Inferior parietal cortex (tissue), 1 donor: ENCODE measurements at regions not wholly inside any gene's neighbourhood (a gene's known extent, or its start where the extent isn't known, plus 50 kb on each side); places are given as distances from the start of the nearest gene placed in this dataset.
A peak's percentile ranks its signal among the peaks of the same experiment; 100 is the strongest.

ENCODE experiments used
- DNase-seq: peaks from one replicate; pipeline ENCODE4 v3.0.0-alpha.2; 2016; ENCODE audit errors: extremely low spot score

- no peak for DNase-seq
These were observed 58.6 kb upstream of the NYAP2 start for GRCh38 chr2:225340923-225341322.

- DNase-seq = no peak
These were observed 62.3 kb upstream of the NYAP2 start for GRCh38 chr2:225337183-225337582.

GRCh38 chr2:225334514-225334913 is 65.0 kb upstream of the NYAP2 start:
- DNase-seq = no peak

GRCh38 chr2:225328192-225328591 is 71.3 kb upstream of the NYAP2 start:
- no peak for DNase-seq

- no peak for DNase-seq
These were observed 72.5 kb upstream of the NYAP2 start for GRCh38 chr2:225326969-225327368.

GRCh38 chr2:225319872-225320271 is 79.6 kb upstream of the NYAP2 start:
- no peak for DNase-seq

GRCh38 chr2:225318440-225318839 is 81.1 kb upstream of the NYAP2 start:
- no peak for DNase-seq

GRCh38 chr2:225317186-225317585 is 82.3 kb upstream of the NYAP2 start:
- DNase-seq = no peak

GRCh38 chr2:225310745-225311144 is 88.8 kb upstream of the NYAP2 start:
- no peak for DNase-seq

- DNase-seq = no peak
These were observed 90.0 kb upstream of the NYAP2 start for GRCh38 chr2:225309516-225309915.

- no peak for DNase-seq
These were observed 102.6 kb upstream of the NYAP2 start for GRCh38 chr2:225296951-225297350.

GRCh38 chr2:225295102-225295501 is 104.4 kb upstream of the NYAP2 start:
- DNase-seq = no peak

- no peak for DNase-seq
These were observed 105.9 kb upstream of the NYAP2 start for GRCh38 chr2:225293638-225294037.

GRCh38 chr2:225290757-225291400 is 108.6 kb upstream of the NYAP2 start:
- DNase-seq = no peak

- DNase-seq = no peak
These were observed 109.9 kb upstream of the NYAP2 start for GRCh38 chr2:225289659-225290058.

- DNase-seq = no peak
These were observed 110.5 kb upstream of the NYAP2 start for GRCh38 chr2:225288986-225289385.

GRCh38 chr2:225282858-225283710 is 116.4 kb upstream of the NYAP2 start:
- DNase-seq = peak; percentile 39

- no peak for DNase-seq
These were observed 123.3 kb upstream of the NYAP2 start for GRCh38 chr2:225276207-225276606.

GRCh38 chr2:225275443-225275842 is 124.1 kb upstream of the NYAP2 start:
- DNase-seq = no peak

- no peak for DNase-seq
These were observed 124.8 kb upstream of the NYAP2 start for GRCh38 chr2:225274751-225275150.

GRCh38 chr2:225272173-225272572 is 127.3 kb upstream of the NYAP2 start:
- no peak for DNase-seq

- peak; percentile 20 for DNase-seq
These were observed 128.6 kb upstream of the NYAP2 start for GRCh38 chr2:225270861-225271260.

GRCh38 chr2:225270053-225270452 is 129.5 kb upstream of the NYAP2 start:
- no peak for DNase-seq
